Skin epidermis (tissue), 12 donors: ENCODE measurements at regions not wholly inside any gene's neighbourhood (a gene's known extent, or its start where the extent isn't known, plus 50 kb on each side); places are given as distances from the start of the nearest gene placed in this dataset.

ENCODE experiments used
- H3K27ac ChIP-seq, 21 experiments: fragments of 200-600 bp; sonication (generic) in 11 of 21; one replicate each; pipeline ENCODE4 v1.5.0; 2020; ENCODE audit warnings: mild to moderate bottlenecking in 3 of 21, inconsistent platforms in 2 of 21, moderate library complexity in 2 of 21
- H3K4me3 ChIP-seq, 7 experiments: fragments of 200-600 bp; sonication (generic) in 2 of 7; one replicate each; pipeline ENCODE4 v1.5.0; 2020; ENCODE audit warnings: inconsistent platforms in 2 of 7, mild to moderate bottlenecking in 2 of 7, moderate library complexity in 1 of 7

GRCh38 chr10:130659528-130659927, 523.3 kb downstream of the GLRX3 start:
- Histone ChIP-seq H3K27ac (no peak overlapping the region), H3K4me3 (no peak overlapping the region)

- Histone ChIP-seq H3K27ac (no peak overlapping the region), H3K4me3 (no peak overlapping the region)
These were observed 524.1 kb downstream of the GLRX3 start for GRCh38 chr10:130660266-130660665.

- no peak overlapping the region for H3K27ac ChIP-seq
- H3K4me3 ChIP-seq: no peak overlapping the region
These were observed 525.2 kb downstream of the GLRX3 start for GRCh38 chr10:130661419-130661818.

- no peak overlapping the region for H3K27ac ChIP-seq
- H3K4me3 ChIP-seq: no peak overlapping the region
These were observed 526.6 kb downstream of the GLRX3 start for GRCh38 chr10:130662775-130663174.

- Histone ChIP-seq H3K27ac (no peak overlapping the region), H3K4me3 (no peak overlapping the region)
These were observed 528.3 kb downstream of the GLRX3 start for GRCh38 chr10:130664526-130664925.

- Histone ChIP-seq H3K4me3 (no peak overlapping the region), H3K27ac (no peak overlapping the region)
These were observed 530.0 kb downstream of the GLRX3 start for GRCh38 chr10:130666215-130666614.

- no peak overlapping the region for H3K4me3 ChIP-seq
- H3K27ac ChIP-seq: no peak overlapping the region
These were observed 550.6 kb downstream of the GLRX3 start for GRCh38 chr10:130686689-130687300.

- H3K27ac ChIP-seq: no peak overlapping the region
- H3K4me3 ChIP-seq: no peak overlapping the region
These were observed 551.4 kb downstream of the GLRX3 start for GRCh38 chr10:130687566-130687965.

GRCh38 chr10:130689743-130690626, 553.8 kb downstream of the GLRX3 start:
- Histone ChIP-seq H3K27ac (no peak overlapping the region), H3K4me3 (no peak overlapping the region)

- Histone ChIP-seq H3K4me3 (no peak overlapping the region), H3K27ac (no peak overlapping the region)
These were observed 555.6 kb downstream of the GLRX3 start for GRCh38 chr10:130691776-130692175.

- no peak overlapping the region for H3K4me3 ChIP-seq
These were observed 560.7 kb downstream of the GLRX3 start for GRCh38 chr10:130696870-130697269.

GRCh38 chr10:130707389-130707979, 571.3 kb downstream of the GLRX3 start:
- H3K4me3 ChIP-seq: no peak overlapping the region
- no peak overlapping the region for H3K27ac ChIP-seq

More at GRCh38 chr10:130696870-130697269, 560.7 kb downstream of the GLRX3 start:
- no peak overlapping the region for H3K27ac ChIP-seq

GRCh38 chr10:130708465-130709070, 572.4 kb downstream of the GLRX3 start:
- no peak overlapping the region for H3K4me3 ChIP-seq
- H3K27ac ChIP-seq: no peak overlapping the region

GRCh38 chr10:130709415-130709814, 573.2 kb downstream of the GLRX3 start:
- H3K4me3 ChIP-seq: no peak overlapping the region
- no peak overlapping the region for H3K27ac ChIP-seq

GRCh38 chr10:130711072-130711471, 574.9 kb downstream of the GLRX3 start:
- Histone ChIP-seq H3K27ac (no peak overlapping the region), H3K4me3 (no peak overlapping the region)

- Histone ChIP-seq H3K27ac (no peak overlapping the region), H3K4me3 (no peak overlapping the region)
These were observed 576.9 kb downstream of the GLRX3 start for GRCh38 chr10:130713135-130713534.

GRCh38 chr10:130713731-130714130, 577.5 kb downstream of the GLRX3 start:
- H3K27ac ChIP-seq: no peak overlapping the region
- no peak overlapping the region for H3K4me3 ChIP-seq

- Histone ChIP-seq H3K27ac (no peak overlapping the region), H3K4me3 (no peak overlapping the region)
These were observed 578.7 kb downstream of the GLRX3 start for GRCh38 chr10:130714742-130715467.

GRCh38 chr10:130715686-130716670, 579.8 kb downstream of the GLRX3 start:
- Histone ChIP-seq H3K4me3 (no peak overlapping the region), H3K27ac (no peak overlapping the region)
